ENCODE measurements at regions not wholly inside any gene's neighbourhood (a gene's known extent, or its start where the extent isn't known, plus 50 kb on each side); places are given as distances from the start of the nearest gene placed in this dataset.
"Not testable (repeated sequence)": the region's sequence is repeated elsewhere in the genome, so short reads cannot be mapped to it uniquely, and the experiment has no call there.

GRCh38 chr15:84142888-84143337 is 92.7 kb upstream of the GOLGA6L4 start:
- DNase-seq (ENCODE audit: extremely low spot score, unreplicated experiment): no peak
- Mint-ChIP-seq H3K27me3 (no peaks in the 10 kb centered on the region), H3K27ac (no peak overlapping the region), H3K9me3 (no peaks in the 10 kb centered on the region), H3K4me3 (peak overlapping the region; percentile 39), H3K36me3 (no peaks in the 10 kb centered on the region), H3K4me1 (ENCODE audit: unreplicated experiment) (peaks cover 6% of the 10 kb centered on the region)
- TF ChIP-seq CTCF (conservative IDR thresholded peaks at IDR 0.05): peak; percentile 86

- Mint-ChIP-seq H3K27ac (no peak overlapping the region), H3K4me3 (no peak overlapping the region), H3K27me3 (no peaks in the 10 kb centered on the region), H3K36me3 (no peaks in the 10 kb centered on the region), H3K9me3 (no peaks in the 10 kb centered on the region), H3K4me1 (ENCODE audit: unreplicated experiment) (peaks cover 6% of the 10 kb centered on the region)
- DNase-seq (ENCODE audit: extremely low spot score, unreplicated experiment): no peak
- no peak for TF ChIP-seq CTCF (conservative IDR thresholded peaks at IDR 0.05)
Measured at GRCh38 chr15:84143753-84144314, 91.7 kb upstream of the GOLGA6L4 start.

GRCh38 chr15:84144946-84145345 is 90.6 kb upstream of the GOLGA6L4 start:
- H3K4me3 Mint-ChIP-seq; DNase-seq (ENCODE audit: extremely low spot score, unreplicated experiment): not testable (repeated sequence)

GRCh38 chr15:84146299-84146698 is 89.3 kb upstream of the GOLGA6L4 start:
- not testable (repeated sequence) for H3K36me3 Mint-ChIP-seq; H3K9me3 Mint-ChIP-seq; H3K27ac Mint-ChIP-seq; H3K4me3 Mint-ChIP-seq; H3K4me1 Mint-ChIP-seq (ENCODE audit: unreplicated experiment); DNase-seq (ENCODE audit: extremely low spot score, unreplicated experiment); H3K27me3 Mint-ChIP-seq

More at GRCh38 chr15:84144946-84145345, 90.6 kb upstream of the GOLGA6L4 start:
- H3K27ac Mint-ChIP-seq; H3K36me3 Mint-ChIP-seq; H3K9me3 Mint-ChIP-seq; H3K4me1 Mint-ChIP-seq (ENCODE audit: unreplicated experiment); H3K27me3 Mint-ChIP-seq: not testable (repeated sequence)

GRCh38 chr15:84147307-84147706 is 88.3 kb upstream of the GOLGA6L4 start:
- H3K4me3 Mint-ChIP-seq; H3K9me3 Mint-ChIP-seq; H3K36me3 Mint-ChIP-seq; H3K27ac Mint-ChIP-seq; DNase-seq (ENCODE audit: extremely low spot score, unreplicated experiment); H3K4me1 Mint-ChIP-seq (ENCODE audit: unreplicated experiment); H3K27me3 Mint-ChIP-seq: not testable (repeated sequence)

- DNase-seq (ENCODE audit: extremely low spot score, unreplicated experiment): no peak
- no peaks in the 10 kb centered on the region for H3K9me3 Mint-ChIP-seq
Measured at GRCh38 chr15:84151205-84151931, 84.2 kb upstream of the GOLGA6L4 start.

GRCh38 chr15:84152381-84152979 is 83.1 kb upstream of the GOLGA6L4 start:
- H3K36me3 Mint-ChIP-seq; H3K4me3 Mint-ChIP-seq; DNase-seq (ENCODE audit: extremely low spot score, unreplicated experiment); H3K9me3 Mint-ChIP-seq; H3K27ac Mint-ChIP-seq; H3K27me3 Mint-ChIP-seq: not testable (repeated sequence)
- peaks cover 19% of the 10 kb centered on the region for H3K4me1 Mint-ChIP-seq (ENCODE audit: unreplicated experiment)

More at GRCh38 chr15:84151205-84151931, 84.2 kb upstream of the GOLGA6L4 start:
- no peak for TF ChIP-seq CTCF (conservative IDR thresholded peaks at IDR 0.05)
- Mint-ChIP-seq H3K36me3 (no peaks in the 10 kb centered on the region), H3K4me3 (no peak overlapping the region), H3K27me3 (no peaks in the 10 kb centered on the region), H3K4me1 (ENCODE audit: unreplicated experiment) (peaks cover 12% of the 10 kb centered on the region), H3K27ac (no peak overlapping the region)

- H3K36me3 Mint-ChIP-seq; DNase-seq (ENCODE audit: extremely low spot score, unreplicated experiment); H3K4me3 Mint-ChIP-seq; H3K27me3 Mint-ChIP-seq; H3K27ac Mint-ChIP-seq; H3K9me3 Mint-ChIP-seq: not testable (repeated sequence)
- H3K4me1 Mint-ChIP-seq (ENCODE audit: unreplicated experiment): peaks cover 19% of the 10 kb centered on the region
Measured at GRCh38 chr15:84153655-84154140, 81.9 kb upstream of the GOLGA6L4 start.

GRCh38 chr15:84154314-84154713 is 81.3 kb upstream of the GOLGA6L4 start:
- not testable (repeated sequence) for H3K4me3 Mint-ChIP-seq; H3K27me3 Mint-ChIP-seq; H3K27ac Mint-ChIP-seq; DNase-seq (ENCODE audit: extremely low spot score, unreplicated experiment); H3K36me3 Mint-ChIP-seq; H3K9me3 Mint-ChIP-seq
- peaks cover 19% of the 10 kb centered on the region for H3K4me1 Mint-ChIP-seq (ENCODE audit: unreplicated experiment)

- not testable (repeated sequence) for DNase-seq (ENCODE audit: extremely low spot score, unreplicated experiment); H3K27me3 Mint-ChIP-seq; H3K4me3 Mint-ChIP-seq; H3K27ac Mint-ChIP-seq; H3K36me3 Mint-ChIP-seq; H3K9me3 Mint-ChIP-seq
- H3K4me1 Mint-ChIP-seq (ENCODE audit: unreplicated experiment): peaks cover 19% of the 10 kb centered on the region
Measured at GRCh38 chr15:84154787-84155186, 80.8 kb upstream of the GOLGA6L4 start.

All from type B pancreatic cell (in vitro differentiated cells).